GM23248 (cell line): ENCODE measurements at regions not wholly inside any gene's neighbourhood (a gene's known extent, or its start where the extent isn't known, plus 50 kb on each side); places are given as distances from the start of the nearest gene placed in this dataset.

Experiments
- EZH2 ChIP-seq: fragments of 200-600 bp; sonication (generic); IDR thresholded peaks from 2 replicates; pipeline ENCODE4 v1.6.1; 2018; ENCODE audit warnings: antibody characterized with exemption, mild to moderate bottlenecking; ENCODE audit not compliant: insufficient read depth, poor library complexity, severe bottlenecking
- EZH2phosphoT487 ChIP-seq: fragments of 200-600 bp; sonication (generic); IDR thresholded peaks from 2 replicates; pipeline ENCODE4 v1.6.1; 2018; ENCODE audit warnings: antibody characterized with exemption, moderate library complexity, mild to moderate bottlenecking, low read depth; ENCODE audit not compliant: insufficient read depth

GRCh38 chr1:88566615-88567387 lies 117.3 kb upstream of the PKN2 start:
- no peak for TF ChIP-seq EZH2
- TF ChIP-seq EZH2phosphoT487: no peak
